ENCODE measurements at regions not wholly inside any gene's neighbourhood (a gene's known extent, or its start where the extent isn't known, plus 50 kb on each side); places are given as distances from the start of the nearest gene placed in this dataset.

DNA sequence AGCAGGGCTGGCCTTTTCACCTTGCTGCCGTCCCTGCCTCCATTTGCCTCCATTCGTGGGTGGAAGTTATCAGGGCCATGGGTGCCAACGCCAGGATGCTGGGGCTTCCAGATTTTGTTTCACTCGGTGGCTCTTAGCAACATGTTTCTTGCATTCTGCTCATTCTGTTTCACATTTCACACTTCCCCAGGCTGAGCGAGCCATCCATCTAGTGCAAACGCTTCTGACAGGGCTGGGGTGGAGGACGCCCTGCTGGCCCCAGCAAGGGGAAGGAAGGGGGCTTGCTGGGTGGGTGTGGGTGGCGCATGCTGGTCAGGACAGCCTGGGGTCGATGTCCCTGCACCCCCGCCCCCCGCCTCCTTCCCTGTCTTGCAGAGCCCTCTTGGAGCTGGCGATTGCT is 165.2 kb downstream of the URI1 start:
- TF ChIP-seq, protein P1, sequence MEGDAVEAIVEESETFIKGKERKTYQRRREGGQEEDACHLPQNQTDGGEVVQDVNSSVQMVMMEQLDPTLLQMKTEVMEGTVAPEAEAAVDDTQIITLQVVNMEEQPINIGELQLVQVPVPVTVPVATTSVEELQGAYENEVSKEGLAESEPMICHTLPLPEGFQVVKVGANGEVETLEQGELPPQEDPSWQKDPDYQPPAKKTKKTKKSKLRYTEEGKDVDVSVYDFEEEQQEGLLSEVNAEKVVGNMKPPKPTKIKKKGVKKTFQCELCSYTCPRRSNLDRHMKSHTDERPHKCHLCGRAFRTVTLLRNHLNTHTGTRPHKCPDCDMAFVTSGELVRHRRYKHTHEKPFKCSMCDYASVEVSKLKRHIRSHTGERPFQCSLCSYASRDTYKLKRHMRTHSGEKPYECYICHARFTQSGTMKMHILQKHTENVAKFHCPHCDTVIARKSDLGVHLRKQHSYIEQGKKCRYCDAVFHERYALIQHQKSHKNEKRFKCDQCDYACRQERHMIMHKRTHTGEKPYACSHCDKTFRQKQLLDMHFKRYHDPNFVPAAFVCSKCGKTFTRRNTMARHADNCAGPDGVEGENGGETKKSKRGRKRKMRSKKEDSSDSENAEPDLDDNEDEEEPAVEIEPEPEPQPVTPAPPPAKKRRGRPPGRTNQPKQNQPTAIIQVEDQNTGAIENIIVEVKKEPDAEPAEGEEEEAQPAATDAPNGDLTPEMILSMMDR (IDR thresholded peaks at IDR 0.05): no peak

DNA sequence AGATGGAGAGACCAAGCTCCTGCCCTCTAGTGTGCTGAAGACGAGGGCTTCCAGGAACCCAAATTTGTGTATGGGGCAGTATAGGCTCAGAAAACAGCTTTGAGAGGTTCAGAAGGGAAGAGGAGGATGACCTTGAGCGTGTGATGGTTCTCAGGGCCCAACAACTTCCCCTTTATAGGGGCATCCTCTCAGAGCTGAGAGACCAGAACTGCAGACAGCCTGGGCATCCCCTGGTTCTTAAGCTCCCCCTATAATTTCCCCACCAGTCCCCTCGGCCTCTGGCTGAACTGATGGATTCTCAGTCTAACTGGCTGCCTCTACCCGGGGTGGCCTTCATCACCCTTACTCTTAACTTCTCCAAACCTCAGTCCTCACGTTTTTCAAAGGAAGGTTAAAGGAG is 167.5 kb downstream of the URI1 start:
- TF ChIP-seq, protein P1 (IDR thresholded peaks at IDR 0.05): no peak

DNA sequence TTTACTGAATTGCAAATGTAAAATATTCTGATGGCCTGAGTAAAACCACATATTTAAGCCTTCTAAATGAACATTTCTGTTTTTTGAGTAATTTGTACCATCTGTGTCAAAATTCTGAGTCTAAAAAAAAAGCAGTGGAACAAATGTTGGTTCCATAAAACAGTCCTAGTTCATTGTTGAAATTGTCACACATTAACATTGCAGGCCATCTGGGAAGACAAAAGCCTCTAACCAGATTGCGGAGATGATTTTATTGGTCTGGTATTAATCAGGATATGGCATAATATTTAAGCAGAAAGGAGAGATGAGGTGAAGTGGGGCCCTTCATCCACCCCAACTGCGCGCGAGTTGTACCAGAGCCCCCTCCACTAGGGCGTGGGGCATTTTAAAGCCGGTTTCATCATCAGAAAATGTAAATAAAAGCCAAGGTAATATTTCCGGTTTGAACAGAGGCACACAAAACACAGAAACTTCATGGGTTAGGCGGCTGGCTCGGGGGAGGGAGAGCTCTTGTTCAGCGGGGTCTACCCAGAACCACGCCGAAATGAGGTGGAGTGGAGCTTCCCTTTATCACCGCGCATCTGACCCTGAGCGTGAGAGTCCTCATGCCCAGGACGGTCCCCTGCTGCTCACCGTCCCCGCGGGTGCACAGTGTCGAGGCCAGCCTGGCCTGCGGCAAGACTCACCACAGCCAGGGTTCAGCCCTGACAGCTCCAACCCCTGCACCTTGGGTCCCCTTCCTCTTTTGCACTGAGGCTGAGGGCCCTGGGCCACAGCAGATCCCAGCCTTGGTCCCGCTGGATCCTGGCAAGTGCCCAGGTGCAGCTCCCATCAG is 169.2 kb downstream of the URI1 start:
- TF ChIP-seq, protein P1 (IDR thresholded peaks at IDR 0.05): no peak

DNA sequence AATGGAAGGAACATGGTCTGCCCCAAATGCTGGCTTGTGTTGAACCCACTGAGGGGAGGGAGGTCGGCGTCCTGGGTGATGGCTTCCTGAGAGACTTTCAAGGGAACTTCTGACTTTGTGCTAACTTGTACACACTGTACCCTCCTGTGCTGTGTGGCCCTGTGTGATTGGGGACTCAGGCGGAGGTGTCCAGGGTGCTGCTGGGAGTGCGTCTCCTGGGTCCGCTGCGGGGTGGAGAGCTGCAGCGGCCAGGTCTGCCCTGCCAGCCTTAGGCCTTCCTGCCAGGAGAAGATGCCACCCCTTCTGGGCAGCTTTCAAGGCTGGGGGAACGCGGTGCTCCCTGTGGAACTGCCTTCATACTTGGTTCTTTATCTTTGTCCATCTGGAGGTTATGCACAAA is 170.1 kb downstream of the URI1 start:
- TF ChIP-seq, protein P1 (IDR thresholded peaks at IDR 0.05): no peak

DNA sequence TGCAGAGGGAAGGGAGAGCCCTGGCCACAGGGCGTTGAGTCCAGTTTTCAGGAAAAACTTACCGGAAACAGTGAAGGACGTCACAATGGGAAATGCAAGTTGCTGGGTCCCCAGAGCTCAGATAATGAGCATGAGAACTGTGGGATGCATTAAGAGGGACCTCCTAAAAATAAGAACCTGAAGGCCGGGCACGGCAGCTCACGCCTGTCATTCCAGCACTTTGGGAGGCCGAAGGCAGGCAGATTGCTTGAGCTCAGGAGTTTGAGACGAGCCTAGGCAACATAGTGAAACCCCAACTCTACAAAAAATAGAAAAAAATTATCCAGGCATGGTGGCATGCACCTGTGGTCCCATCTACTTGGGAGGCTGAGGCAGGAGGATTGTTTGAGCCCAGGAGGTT is 170.6 kb downstream of the URI1 start:
- TF ChIP-seq, protein P1 (IDR thresholded peaks at IDR 0.05): no peak

DNA sequence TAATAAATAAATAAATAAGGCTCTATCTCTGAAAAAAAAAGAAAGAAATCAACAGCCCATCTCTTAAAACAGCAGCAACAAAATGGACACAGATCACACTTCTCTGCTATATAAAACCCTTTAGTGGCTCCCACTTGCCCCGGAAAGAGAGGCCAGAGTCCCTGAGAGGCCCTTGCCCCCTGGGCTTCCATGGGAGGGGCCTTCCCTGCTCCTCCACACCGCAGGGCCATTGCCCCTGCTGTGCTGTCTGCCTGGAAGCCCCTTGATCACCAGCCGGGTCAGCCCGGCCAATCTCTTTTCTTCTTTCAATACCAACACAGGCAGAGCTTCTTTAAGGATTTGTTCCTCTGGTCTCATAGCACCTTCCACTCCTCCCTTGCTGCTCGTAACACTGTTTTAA is 171.1 kb downstream of the URI1 start:
- TF ChIP-seq, protein P1 (IDR thresholded peaks at IDR 0.05): no peak

DNA sequence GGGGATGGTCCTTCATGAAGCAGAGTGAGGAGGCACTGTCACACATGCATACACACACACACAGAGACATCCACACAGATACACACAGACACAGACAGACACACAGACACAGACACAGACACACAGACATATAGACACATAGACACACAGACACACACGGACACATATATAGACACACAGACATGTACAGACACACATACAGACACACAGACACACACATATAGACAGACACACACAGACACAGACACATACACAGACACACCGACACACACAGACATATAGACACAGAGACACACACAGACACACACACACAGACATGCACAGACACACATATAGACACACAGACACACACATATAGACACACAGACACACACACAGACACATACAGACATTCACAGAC is 173.9 kb downstream of the URI1 start:
- TF ChIP-seq, protein P1 (IDR thresholded peaks at IDR 0.05): no peak
